HCT116 (cell line): ENCODE measurements at regions not wholly inside any gene's neighbourhood (a gene's known extent, or its start where the extent isn't known, plus 50 kb on each side); places are given as distances from the start of the nearest gene placed in this dataset.

Experiments used
- ATF3 ChIP-seq: IDR thresholded peaks from 2 replicates; pipeline ENCODE4 v1.6.1; 2012
- CEBPB ChIP-seq: IDR thresholded peaks from 2 replicates; pipeline ENCODE4 v1.6.1; 2012; ENCODE audit warnings: low read depth
- CTCF ChIP-seq, 3 experiments: fragments of 200-600 bp in 1 of 3; sonication (generic) in 1 of 3; IDR thresholded peaks in 2 of 3; conservative IDR thresholded peaks in 1 of 3; 2 replicates each; pipeline ENCODE4 v1.5.1; 2012 to 2017; ENCODE audit warnings: low read depth in 2 of 3, low read length in 2 of 3, antibody characterized with exemption in 1 of 3, borderline replicate concordance in 1 of 3, control low read depth in 1 of 3, mild to moderate bottlenecking in 1 of 3, mixed read lengths in 1 of 3, mixed run types in 1 of 3, moderate library complexity in 1 of 3; ENCODE audit not compliant: insufficient read depth in 1 of 3
- EZH2 ChIP-seq: fragments of 200-600 bp; sonication (generic); IDR thresholded peaks from 2 replicates; pipeline ENCODE4 v1.6.1; 2017; ENCODE audit warnings: antibody characterized with exemption, mixed run types
- POLR2A ChIP-seq: IDR thresholded peaks from 2 replicates; pipeline ENCODE4 v1.7.0; 2011; ENCODE audit warnings: borderline replicate concordance; ENCODE audit not compliant: insufficient read depth, insufficient read length; ENCODE audit errors: extremely low read depth
- RAD21 ChIP-seq: IDR thresholded peaks from 2 replicates; pipeline ENCODE4 v1.6.1; 2012; ENCODE audit warnings: low read depth, mild to moderate bottlenecking
- ZNF274 ChIP-seq: fragments of 200-500 bp; sonication (Bioruptor generic); IDR thresholded peaks from 2 replicates; pipeline ENCODE4 v1.6.1; 2014; ENCODE audit warnings: mild to moderate bottlenecking, low read depth, low read length, inconsistent platforms

- TF ChIP-seq CEBPB, result no peak
- TF ChIP-seq POLR2A, result no peak
- TF ChIP-seq CTCF (IDR thresholded peaks at IDR 0.05 in 2 of 3, conservative IDR thresholded peaks at IDR 0.05 in 1 of 3; ENCODE audit: borderline replicate concordance in 1 of 3, insufficient read depth in 1 of 3, low read depth in 2 of 3, low read length in 2 of 3), result no peak
- no peak for TF ChIP-seq RAD21
- no peak for TF ChIP-seq ZNF274
- no peak for TF ChIP-seq EZH2
- TF ChIP-seq ATF3, result no peak
Measured at GRCh38 chr13:70694996-70695715, 586.9 kb upstream of the KLHL1 start.
